Spleen (tissue), 7 donors: ENCODE measurements at regions not wholly inside any gene's neighbourhood (a gene's known extent, or its start where the extent isn't known, plus 50 kb on each side); places are given as distances from the start of the nearest gene placed in this dataset.

Experiments
- POLR2A ChIP-seq, 3 donors: fragments of 450-650 bp; IDR thresholded peaks; one replicate each; pipeline ENCODE4 v1.5.1; 2017; ENCODE audit warnings: antibody characterized with exemption in 3 of 3, mild to moderate bottlenecking in 1 of 3
- TF ChIP-seq, protein P1 (sequence below), 11 experiments: fragments of 200-600 bp in 7 of 11; fragments of 450-650 bp in 4 of 11; sonication (generic) in 4 of 11; IDR thresholded peaks in 8 of 11; conservative IDR thresholded peaks in 3 of 11; 1 replicate in 7 of 11; 2 replicates in 4 of 11; pipeline versions ENCODE4 v1.4.0 to v1.8.0; 2016 to 2021; ENCODE audit warnings: antibody characterized with exemption in 11 of 11, inconsistent platforms in 4 of 11, mild to moderate bottlenecking in 1 of 11
- donor health status: DM: no; HTN: no; CAD: no; lungs with moderate emphysema.
- donor health status: DM: no; HTN: no; CAD: no.
- donor health status: DM: no; HTN: no; CAD: no.

DNA sequence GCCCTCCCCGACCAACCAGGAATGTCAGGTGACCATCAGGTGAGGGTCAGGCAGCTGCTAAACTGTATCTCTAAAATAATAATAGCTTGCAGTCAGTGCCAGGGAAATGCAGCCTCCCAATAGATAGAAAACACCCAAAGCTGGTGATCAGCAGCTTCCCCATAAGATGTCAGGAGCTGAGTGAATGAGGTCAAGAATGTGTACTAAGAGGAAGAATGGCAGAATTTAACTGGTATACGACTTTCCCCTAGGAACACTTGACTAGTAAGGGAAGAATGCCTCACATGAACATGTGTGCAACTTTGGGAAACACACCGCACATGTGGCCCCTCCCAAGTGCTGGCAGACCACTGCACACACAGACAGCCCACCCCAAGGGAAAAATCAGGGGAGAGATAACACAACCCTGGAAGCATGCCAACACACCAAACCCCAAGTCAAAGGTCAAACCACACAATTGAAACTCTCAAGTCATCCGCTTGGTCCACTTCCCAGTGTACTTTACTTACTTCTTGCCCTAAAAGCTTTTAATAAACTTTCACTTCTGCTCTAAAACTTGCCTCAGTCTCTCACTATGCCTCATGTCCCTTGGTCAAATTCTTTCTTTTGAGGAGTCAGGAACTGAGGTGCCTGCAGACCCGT lies 806.5 kb downstream of the OTOL1 start:
- TF ChIP-seq POLR2A (IDR thresholded peaks at IDR 0.05), result no peak
- TF ChIP-seq, protein P1, sequence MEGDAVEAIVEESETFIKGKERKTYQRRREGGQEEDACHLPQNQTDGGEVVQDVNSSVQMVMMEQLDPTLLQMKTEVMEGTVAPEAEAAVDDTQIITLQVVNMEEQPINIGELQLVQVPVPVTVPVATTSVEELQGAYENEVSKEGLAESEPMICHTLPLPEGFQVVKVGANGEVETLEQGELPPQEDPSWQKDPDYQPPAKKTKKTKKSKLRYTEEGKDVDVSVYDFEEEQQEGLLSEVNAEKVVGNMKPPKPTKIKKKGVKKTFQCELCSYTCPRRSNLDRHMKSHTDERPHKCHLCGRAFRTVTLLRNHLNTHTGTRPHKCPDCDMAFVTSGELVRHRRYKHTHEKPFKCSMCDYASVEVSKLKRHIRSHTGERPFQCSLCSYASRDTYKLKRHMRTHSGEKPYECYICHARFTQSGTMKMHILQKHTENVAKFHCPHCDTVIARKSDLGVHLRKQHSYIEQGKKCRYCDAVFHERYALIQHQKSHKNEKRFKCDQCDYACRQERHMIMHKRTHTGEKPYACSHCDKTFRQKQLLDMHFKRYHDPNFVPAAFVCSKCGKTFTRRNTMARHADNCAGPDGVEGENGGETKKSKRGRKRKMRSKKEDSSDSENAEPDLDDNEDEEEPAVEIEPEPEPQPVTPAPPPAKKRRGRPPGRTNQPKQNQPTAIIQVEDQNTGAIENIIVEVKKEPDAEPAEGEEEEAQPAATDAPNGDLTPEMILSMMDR (IDR thresholded peaks at IDR 0.05 in 8 of 11, conservative IDR thresholded peaks at IDR 0.05 in 3 of 11), result no peak
